GM21723 (cell line): ENCODE measurements at regions not wholly inside any gene's neighbourhood (a gene's known extent, or its start where the extent isn't known, plus 50 kb on each side); places are given as distances from the start of the nearest gene placed in this dataset.

ENCODE experiments used
- ATAC-seq: cut with Tn5 transposase; IDR thresholded peaks from one replicate; pipeline ENCODE4 v1.9.1; 2021; ENCODE audit warnings: mild to moderate bottlenecking, moderate library complexity; ENCODE audit not compliant: unreplicated experiment

GRCh38 chr3:34360713-34361112 lies 562.3 kb downstream of the PDCD6IP start:
- no peak for ATAC-seq

- ATAC-seq, result peak; percentile 95
These were observed 563.5 kb downstream of the PDCD6IP start for GRCh38 chr3:34361921-34362320.

- ATAC-seq, result no peak
These were observed 564.5 kb downstream of the PDCD6IP start for GRCh38 chr3:34362910-34363309.

GRCh38 chr3:34363881-34364280 lies 565.5 kb downstream of the PDCD6IP start:
- no peak for ATAC-seq

GRCh38 chr3:34364335-34364734 lies 565.9 kb downstream of the PDCD6IP start:
- no peak for ATAC-seq

GRCh38 chr3:34365231-34365630 lies 566.8 kb downstream of the PDCD6IP start:
- ATAC-seq, result no peak

- no peak for ATAC-seq
These were observed 567.3 kb downstream of the PDCD6IP start for GRCh38 chr3:34365771-34366170.

- no peak for ATAC-seq
These were observed 569.1 kb downstream of the PDCD6IP start for GRCh38 chr3:34367521-34367920.

GRCh38 chr3:34374521-34374920 lies 576.1 kb downstream of the PDCD6IP start:
- ATAC-seq, result no peak

- no peak for ATAC-seq
These were observed 578.3 kb downstream of the PDCD6IP start for GRCh38 chr3:34376691-34377090.

GRCh38 chr3:34377961-34378360 lies 579.5 kb downstream of the PDCD6IP start:
- ATAC-seq, result no peak

GRCh38 chr3:34381243-34381642 lies 582.8 kb downstream of the PDCD6IP start:
- ATAC-seq, result no peak

- ATAC-seq, result no peak
These were observed 584.4 kb downstream of the PDCD6IP start for GRCh38 chr3:34382859-34383258.

- no peak for ATAC-seq
These were observed 587.9 kb downstream of the PDCD6IP start for GRCh38 chr3:34386309-34386708.

GRCh38 chr3:34387826-34388564 lies 589.6 kb downstream of the PDCD6IP start:
- ATAC-seq, result no peak

GRCh38 chr3:34388830-34389229 lies 590.4 kb downstream of the PDCD6IP start:
- ATAC-seq, result no peak

- ATAC-seq, result no peak
These were observed 596.7 kb downstream of the PDCD6IP start for GRCh38 chr3:34394978-34395748.

GRCh38 chr3:34396288-34396687 lies 597.9 kb downstream of the PDCD6IP start:
- ATAC-seq, result no peak

- ATAC-seq, result no peak
These were observed 598.5 kb downstream of the PDCD6IP start for GRCh38 chr3:34396956-34397355.

GRCh38 chr3:34399401-34399800 lies 601.0 kb downstream of the PDCD6IP start:
- no peak for ATAC-seq

- no peak for ATAC-seq
These were observed 606.7 kb downstream of the PDCD6IP start for GRCh38 chr3:34405159-34405558.

- no peak for ATAC-seq
These were observed 608.9 kb downstream of the PDCD6IP start for GRCh38 chr3:34407281-34407680.
